Spleen (tissue), 11 donors: ENCODE measurements at regions not wholly inside any gene's neighbourhood (a gene's known extent, or its start where the extent isn't known, plus 50 kb on each side); places are given as distances from the start of the nearest gene placed in this dataset.

ENCODE experiments used
- DNase-seq: peaks from one replicate; pipeline ENCODE4 v3.0.0-alpha.2; 2020
- H3K27ac ChIP-seq, 8 donors: fragments of 200-600 bp; sonication (generic) in 7 of 8; 1 replicate in 4 of 8; 2 replicates in 4 of 8; pipeline versions ENCODE4 v1.5.0 to v1.8.0; 2016 to 2021; ENCODE audit warnings: inconsistent platforms in 4 of 8, mild to moderate bottlenecking in 4 of 8, moderate library complexity in 1 of 8
- H3K27me3 ChIP-seq, 7 donors: fragments of 200-600 bp; sonication (generic) in 6 of 7; replicated peaks in 1 of 7; 1 replicate in 4 of 7; 2 replicates in 3 of 7; pipeline versions ENCODE4 v1.5.0 to v1.8.0; 2016 to 2021; ENCODE audit warnings: inconsistent platforms in 3 of 7, mild to moderate bottlenecking in 1 of 7
- H3K36me3 ChIP-seq, 6 donors: fragments of 200-600 bp; sonication (generic) in 5 of 6; 1 replicate in 4 of 6; 2 replicates in 2 of 6; pipeline versions ENCODE4 v1.5.0 to v1.8.0; 2016 to 2021; ENCODE audit warnings: inconsistent platforms in 2 of 6
- H3K4me1 ChIP-seq, 6 donors: fragments of 200-600 bp; sonication (generic) in 5 of 6; 1 replicate in 3 of 6; 2 replicates in 3 of 6; pipeline versions ENCODE4 v1.5.0 to v1.8.0; 2016 to 2021; ENCODE audit warnings: inconsistent platforms in 3 of 6
- H3K4me3 ChIP-seq, 8 donors: fragments of 200-600 bp; sonication (generic) in 7 of 8; 1 replicate in 4 of 8; 2 replicates in 4 of 8; pipeline versions ENCODE4 v1.5.0 to v1.8.0; 2016 to 2021; ENCODE audit warnings: inconsistent platforms in 4 of 8, mild to moderate bottlenecking in 4 of 8, moderate library complexity in 2 of 8
- H3K9me3 ChIP-seq, 8 donors: fragments of 200-600 bp; sonication (generic) in 7 of 8; 1 replicate in 4 of 8; 2 replicates in 4 of 8; pipeline versions ENCODE4 v1.5.0 to v1.8.0; 2016 to 2021; ENCODE audit warnings: inconsistent platforms in 4 of 8
- POLR2A ChIP-seq, 3 donors: fragments of 450-650 bp; IDR thresholded peaks; one replicate each; pipeline ENCODE4 v1.5.1; 2017; ENCODE audit warnings: antibody characterized with exemption in 3 of 3, mild to moderate bottlenecking in 1 of 3
- POLR2AphosphoS5 ChIP-seq, 3 donors: sonication (generic); formaldehyde crosslinking; IDR thresholded peaks; one replicate each; pipeline ENCODE4 v1.5.1; 2017; ENCODE audit warnings: antibody characterized with exemption in 3 of 3
- WGBS, 5 donors: extraction: QIAGEN DNeasy Blood & Tissue Kit in 3 of 5; methylation state at CpG; one replicate each; pipeline versions ENCODE4 v1.1.5 to v1.1.7; 2013 to 2018; 5-methylcytosine and 5-hydroxymethylcytosine counted together
- intact Hi-C: fragments of 100-400 bp; cut with DNase I; formaldehyde crosslinking; loops from one replicate; pipeline ENCODE4 v1.15.0; 2023; ENCODE audit warnings: low total_unique reads
- TF ChIP-seq, protein P1 (sequence below), 11 experiments: fragments of 200-600 bp in 7 of 11; fragments of 450-650 bp in 4 of 11; sonication (generic) in 4 of 11; IDR thresholded peaks in 8 of 11; conservative IDR thresholded peaks in 3 of 11; 1 replicate in 7 of 11; 2 replicates in 4 of 11; pipeline versions ENCODE4 v1.4.0 to v1.8.0; 2016 to 2021; ENCODE audit warnings: antibody characterized with exemption in 11 of 11, inconsistent platforms in 4 of 11, mild to moderate bottlenecking in 1 of 11
- donor health status: healthy with polysubstance abuse.
- donor health status: DM: no; HTN: no; CAD: no; lungs with moderate emphysema.
- donor health status: DM: no; HTN: no; CAD: no.
- donor health status: Bipolar disorder and iron deficiency.
- donor health status: healthy.
- donor health status: DM: no; HTN: no; CAD: no.
- donor health status: DM: yes; HTN: yes; CAD: no.

DNA sequence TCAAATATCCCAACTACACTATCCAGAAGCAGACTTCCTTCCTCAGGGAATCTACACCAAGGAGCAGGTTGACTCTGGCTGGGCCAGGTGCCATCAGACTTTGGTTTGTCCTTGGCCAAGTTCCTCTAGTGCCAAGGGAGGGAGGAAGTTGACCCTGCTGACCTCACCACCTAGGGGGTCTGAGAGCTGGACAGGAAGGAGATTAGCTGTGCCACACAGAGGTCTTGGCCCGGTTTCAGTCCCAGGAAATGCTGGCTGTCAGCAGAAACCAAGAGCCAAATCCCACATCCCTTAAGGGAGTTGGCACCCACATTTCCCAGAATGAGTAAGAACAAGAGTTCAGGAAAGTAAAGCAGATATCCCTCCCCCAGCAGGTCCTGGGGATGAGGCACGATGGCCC lies 178.2 kb downstream of the SALL1 start:
- intact Hi-C loops = no loop called here
- Histone ChIP-seq H3K27me3 (peaks cover 0 to 16% (median 0%) of the 10 kb centered on the region in 7 donors), H3K36me3 (no peaks in the 10 kb centered on the region), H3K9me3 (peaks cover 0 to 3% (median 0%) of the 10 kb centered on the region in 8 donors), H3K27ac (no peak overlapping the region), H3K4me1 (no peaks in the 10 kb centered on the region), H3K4me3 (no peak overlapping the region)
- no peak for DNase-seq
- no peak for TF ChIP-seq POLR2A (IDR thresholded peaks at IDR 0.05)
- no peak for TF ChIP-seq POLR2AphosphoS5 (IDR thresholded peaks at IDR 0.05)
- TF ChIP-seq, protein P1, sequence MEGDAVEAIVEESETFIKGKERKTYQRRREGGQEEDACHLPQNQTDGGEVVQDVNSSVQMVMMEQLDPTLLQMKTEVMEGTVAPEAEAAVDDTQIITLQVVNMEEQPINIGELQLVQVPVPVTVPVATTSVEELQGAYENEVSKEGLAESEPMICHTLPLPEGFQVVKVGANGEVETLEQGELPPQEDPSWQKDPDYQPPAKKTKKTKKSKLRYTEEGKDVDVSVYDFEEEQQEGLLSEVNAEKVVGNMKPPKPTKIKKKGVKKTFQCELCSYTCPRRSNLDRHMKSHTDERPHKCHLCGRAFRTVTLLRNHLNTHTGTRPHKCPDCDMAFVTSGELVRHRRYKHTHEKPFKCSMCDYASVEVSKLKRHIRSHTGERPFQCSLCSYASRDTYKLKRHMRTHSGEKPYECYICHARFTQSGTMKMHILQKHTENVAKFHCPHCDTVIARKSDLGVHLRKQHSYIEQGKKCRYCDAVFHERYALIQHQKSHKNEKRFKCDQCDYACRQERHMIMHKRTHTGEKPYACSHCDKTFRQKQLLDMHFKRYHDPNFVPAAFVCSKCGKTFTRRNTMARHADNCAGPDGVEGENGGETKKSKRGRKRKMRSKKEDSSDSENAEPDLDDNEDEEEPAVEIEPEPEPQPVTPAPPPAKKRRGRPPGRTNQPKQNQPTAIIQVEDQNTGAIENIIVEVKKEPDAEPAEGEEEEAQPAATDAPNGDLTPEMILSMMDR (IDR thresholded peaks at IDR 0.05 in 8 of 11, conservative IDR thresholded peaks at IDR 0.05 in 3 of 11) = no peak
- 47 to 62% (median 57%) methylated on average over 2 of the region's 2 CpGs for WGBS, 5 donors

DNA sequence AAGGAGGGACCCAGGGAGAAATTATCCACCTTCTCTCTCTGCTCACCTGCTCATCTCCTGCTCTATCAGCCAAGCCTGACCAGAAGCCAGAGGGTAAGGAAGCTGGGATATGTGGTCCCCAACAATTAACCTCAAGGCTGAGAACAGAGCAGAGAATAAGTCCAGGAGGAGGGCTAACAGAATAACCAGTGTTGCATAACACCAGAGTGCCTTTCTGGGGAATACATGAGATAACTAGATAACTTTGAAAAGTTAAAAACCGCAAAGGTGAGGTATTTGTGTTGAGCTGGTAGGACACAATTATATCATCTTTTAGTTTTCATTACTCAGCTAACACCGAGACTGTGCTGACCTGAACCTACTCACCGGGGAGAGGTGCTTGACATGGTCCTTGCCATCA lies 180.8 kb downstream of the SALL1 start:
- H3K9me3 ChIP-seq = peaks cover 0 to 3% (median 0%) of the 10 kb centered on the region in 8 donors
- H3K36me3 ChIP-seq = no peaks in the 10 kb centered on the region
- 87 to 96% (median 94%) methylated on average over 3 of the region's 3 CpGs for WGBS, 5 donors
- no peaks in the 10 kb centered on the region for H3K4me1 ChIP-seq
- DNase-seq = no peak
- no peak overlapping the region for H3K4me3 ChIP-seq
- H3K27ac ChIP-seq = no peak overlapping the region
- no peak for TF ChIP-seq POLR2A (IDR thresholded peaks at IDR 0.05)
- TF ChIP-seq, protein P1 (IDR thresholded peaks at IDR 0.05 in 8 of 11, conservative IDR thresholded peaks at IDR 0.05 in 3 of 11) = no peak
- TF ChIP-seq POLR2AphosphoS5 (IDR thresholded peaks at IDR 0.05) = no peak
- H3K27me3 ChIP-seq = peaks cover 0 to 20% (median 0%) of the 10 kb centered on the region in 7 donors
- intact Hi-C loops = no loop called here

DNA sequence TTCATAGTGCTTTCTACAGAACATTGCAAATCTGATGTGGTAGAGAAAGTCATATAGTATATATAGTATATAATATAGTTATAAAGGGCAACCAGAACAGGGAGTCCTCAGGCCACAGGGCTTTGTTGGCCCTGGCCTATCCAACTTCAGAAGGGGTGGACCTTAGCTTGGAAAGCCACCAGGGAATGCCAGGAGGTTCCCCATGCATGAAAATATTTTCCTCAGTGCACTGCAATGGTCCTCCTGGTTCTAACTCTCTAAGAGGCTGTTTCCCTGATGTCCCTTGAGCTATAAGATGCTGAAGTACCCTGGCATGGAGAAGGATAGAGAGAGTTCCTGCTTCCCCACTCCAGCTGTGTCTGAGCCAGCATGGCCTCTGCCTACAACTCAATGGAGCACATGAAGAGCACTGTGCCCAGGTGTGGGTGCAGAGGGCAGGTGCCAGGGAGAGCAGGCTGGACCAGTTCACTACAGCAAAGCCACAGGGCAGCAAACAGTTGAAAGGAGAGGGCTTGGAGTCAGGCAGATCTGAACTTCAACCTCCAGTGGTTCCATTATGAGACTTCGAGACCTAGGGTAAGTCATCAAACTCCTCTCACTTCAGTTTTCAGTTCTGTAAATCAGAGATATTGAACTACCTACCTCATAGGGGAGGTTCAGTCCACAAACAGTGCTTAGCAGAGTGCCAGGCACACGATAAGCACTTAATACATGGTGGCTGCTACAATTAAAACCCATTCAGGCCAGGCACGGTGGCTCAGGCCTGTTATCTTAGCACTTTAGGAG lies 183.1 kb downstream of the SALL1 start:
- peaks cover 0 to 3% (median 0%) of the 10 kb centered on the region in 8 donors for H3K9me3 ChIP-seq
- no peak overlapping the region for H3K27ac ChIP-seq
- no peaks in the 10 kb centered on the region for H3K36me3 ChIP-seq
- intact Hi-C loops = no loop called here
- peaks cover 0 to 14% (median 0%) of the 10 kb centered on the region in 7 donors for H3K27me3 ChIP-seq
- no peak overlapping the region for H3K4me3 ChIP-seq
- TF ChIP-seq POLR2A (IDR thresholded peaks at IDR 0.05) = no peak
- TF ChIP-seq, protein P1 (IDR thresholded peaks at IDR 0.05 in 8 of 11, conservative IDR thresholded peaks at IDR 0.05 in 3 of 11) = no peak
- TF ChIP-seq POLR2AphosphoS5 (IDR thresholded peaks at IDR 0.05) = no peak
- WGBS, 5 donors = 63 to 84% (median 75%) methylated on average over 3 of the region's 3 CpGs
- H3K4me1 ChIP-seq = no peaks in the 10 kb centered on the region
- DNase-seq = no peak

DNA sequence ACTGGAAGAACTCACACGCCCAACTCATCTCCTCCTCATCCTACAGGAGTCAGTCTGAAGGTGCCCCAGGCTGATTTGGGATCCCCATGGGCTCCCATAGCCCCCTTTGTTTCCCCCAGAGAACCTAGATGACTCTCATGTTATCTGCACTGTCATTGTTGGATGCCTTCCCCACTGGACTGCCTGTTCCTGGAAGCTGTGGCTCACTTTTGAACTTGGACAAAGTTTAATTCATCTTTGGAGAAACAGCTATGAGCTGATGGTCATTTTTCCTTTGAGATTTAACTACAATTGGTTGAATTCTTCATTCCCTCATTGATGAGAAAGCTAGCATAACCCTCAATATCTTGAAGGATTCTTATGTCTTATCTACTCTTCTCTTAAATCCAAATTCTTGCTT lies 186.6 kb downstream of the SALL1 start:
- Histone ChIP-seq H3K4me1 (no peaks in the 10 kb centered on the region), H3K9me3 (no peaks in the 10 kb centered on the region), H3K27me3 (peaks cover 0 to 18% (median 0%) of the 10 kb centered on the region in 7 donors), H3K36me3 (no peaks in the 10 kb centered on the region), H3K4me3 (no peak overlapping the region), H3K27ac (no peak overlapping the region)
- DNase-seq = no peak
- 68 to 82% (median 77%) methylated on average over 1 of the region's 1 CpG for WGBS, 5 donors
- intact Hi-C loops = no loop called here
- TF ChIP-seq POLR2A (IDR thresholded peaks at IDR 0.05) (no peak), POLR2AphosphoS5 (IDR thresholded peaks at IDR 0.05) (no peak)
- TF ChIP-seq, protein P1 (IDR thresholded peaks at IDR 0.05 in 8 of 11, conservative IDR thresholded peaks at IDR 0.05 in 3 of 11) = no peak
